Tibial nerve (tissue), 4 donors: ENCODE measurements at regions not wholly inside any gene's neighbourhood (a gene's known extent, or its start where the extent isn't known, plus 50 kb on each side); places are given as distances from the start of the nearest gene placed in this dataset.

Source experiments
- EP300 ChIP-seq, 2 donors: sonication (generic); formaldehyde crosslinking; IDR thresholded peaks; one replicate each; pipeline ENCODE4 v1.6.1; 2017; ENCODE audit warnings: antibody characterized with exemption in 2 of 2, mild to moderate bottlenecking in 1 of 2
- POLR2A ChIP-seq, 2 donors: fragments of 450-650 bp; IDR thresholded peaks; one replicate each; pipeline ENCODE4 v1.6.1; 2017; ENCODE audit warnings: antibody characterized with exemption in 2 of 2, mild to moderate bottlenecking in 2 of 2, moderate library complexity in 2 of 2
- TF ChIP-seq, protein P1 (sequence below), 5 experiments: fragments of 200-600 bp in 3 of 5; fragments of 450-650 bp in 2 of 5; sonication (generic) in 3 of 5; IDR thresholded peaks; one replicate each; pipeline ENCODE4 v1.5.1; 2016 to 2019; ENCODE audit warnings: antibody characterized with exemption in 5 of 5, mild to moderate bottlenecking in 3 of 5, moderate library complexity in 2 of 5

DNA sequence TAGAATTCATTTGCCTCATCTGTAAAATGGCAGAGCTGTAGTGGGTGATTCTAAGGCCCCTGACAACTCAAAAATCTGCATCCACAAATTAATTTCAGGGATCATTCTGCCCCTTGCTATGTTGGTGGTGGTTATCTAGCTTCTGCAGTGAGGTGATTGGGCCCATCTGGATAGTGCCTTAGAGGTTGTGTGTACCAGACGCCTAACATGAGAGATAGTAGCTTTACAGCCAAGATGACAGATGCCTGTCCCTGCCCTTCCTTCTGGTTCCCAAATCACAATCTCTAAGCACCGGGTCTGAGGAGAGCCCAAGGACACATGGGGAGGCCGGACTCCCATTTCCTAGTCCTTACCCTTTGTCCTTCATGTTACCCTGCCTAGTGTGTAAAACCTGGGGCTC is 51.1 kb upstream of the TNP1 start:
- TF ChIP-seq, protein P1, sequence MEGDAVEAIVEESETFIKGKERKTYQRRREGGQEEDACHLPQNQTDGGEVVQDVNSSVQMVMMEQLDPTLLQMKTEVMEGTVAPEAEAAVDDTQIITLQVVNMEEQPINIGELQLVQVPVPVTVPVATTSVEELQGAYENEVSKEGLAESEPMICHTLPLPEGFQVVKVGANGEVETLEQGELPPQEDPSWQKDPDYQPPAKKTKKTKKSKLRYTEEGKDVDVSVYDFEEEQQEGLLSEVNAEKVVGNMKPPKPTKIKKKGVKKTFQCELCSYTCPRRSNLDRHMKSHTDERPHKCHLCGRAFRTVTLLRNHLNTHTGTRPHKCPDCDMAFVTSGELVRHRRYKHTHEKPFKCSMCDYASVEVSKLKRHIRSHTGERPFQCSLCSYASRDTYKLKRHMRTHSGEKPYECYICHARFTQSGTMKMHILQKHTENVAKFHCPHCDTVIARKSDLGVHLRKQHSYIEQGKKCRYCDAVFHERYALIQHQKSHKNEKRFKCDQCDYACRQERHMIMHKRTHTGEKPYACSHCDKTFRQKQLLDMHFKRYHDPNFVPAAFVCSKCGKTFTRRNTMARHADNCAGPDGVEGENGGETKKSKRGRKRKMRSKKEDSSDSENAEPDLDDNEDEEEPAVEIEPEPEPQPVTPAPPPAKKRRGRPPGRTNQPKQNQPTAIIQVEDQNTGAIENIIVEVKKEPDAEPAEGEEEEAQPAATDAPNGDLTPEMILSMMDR (IDR thresholded peaks at IDR 0.05): no peak
- TF ChIP-seq EP300 (IDR thresholded peaks at IDR 0.05) (no peak), POLR2A (IDR thresholded peaks at IDR 0.05) (no peak)
